ENCODE measurements at regions not wholly inside any gene's neighbourhood (a gene's known extent, or its start where the extent isn't known, plus 50 kb on each side); places are given as distances from the start of the nearest gene placed in this dataset.

DNA sequence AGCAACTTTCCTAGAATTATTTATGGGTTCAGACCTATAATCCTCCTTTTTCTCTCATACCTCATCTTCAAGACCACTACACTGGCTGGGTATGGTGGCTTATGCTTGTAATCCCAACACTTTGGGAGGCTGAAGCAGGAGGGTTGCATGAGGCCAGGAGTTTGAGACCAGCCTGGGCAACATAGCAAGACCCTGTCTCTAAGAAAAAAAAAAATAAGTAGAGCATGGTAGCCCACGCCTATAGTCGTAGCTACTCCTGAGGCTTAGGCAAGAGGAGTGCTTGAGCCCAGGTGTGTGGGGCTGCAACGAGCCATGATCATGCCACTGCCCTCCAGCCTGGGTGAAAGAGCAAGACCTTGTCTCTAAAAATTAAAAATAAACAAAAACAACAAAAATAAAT lies 832.4 kb downstream of the PCDH18 start:
- ATAC-seq, result no peak
- no peak overlapping the region for H3K4me3 Mint-ChIP-seq

DNA sequence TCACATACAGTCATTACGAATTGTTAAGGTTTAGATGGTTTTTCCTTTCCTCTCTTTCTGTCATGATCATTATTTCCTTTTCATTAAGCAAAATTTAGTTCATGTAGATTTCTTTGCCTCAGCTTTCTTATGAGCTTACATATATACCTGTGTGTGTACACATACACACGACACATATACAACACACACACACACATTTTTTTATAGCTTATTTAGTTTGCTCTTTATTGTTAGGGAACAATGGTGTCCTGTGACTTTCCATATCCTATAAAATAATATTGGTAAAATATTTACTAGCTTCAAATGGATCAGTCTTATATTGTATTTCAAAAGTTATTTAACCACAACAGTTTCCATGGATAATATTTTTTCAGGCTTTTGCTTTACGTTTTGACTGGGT lies 840.7 kb downstream of the PCDH18 start:
- Mint-ChIP-seq H3K27ac (no peak overlapping the region), H3K4me1 (no peaks in the 10 kb centered on the region), H3K36me3 (no peaks in the 10 kb centered on the region), H3K4me3 (no peak overlapping the region), H3K9me3 (peaks cover 10% of the 10 kb centered on the region)
- no peak for DNase-seq (ENCODE audit: low spot score in 2 of 2)
- no peak for ATAC-seq

More for the DNA sequence above, 832.4 kb downstream of the PCDH18 start:
- no peak for DNase-seq (ENCODE audit: low spot score in 2 of 2)
- Mint-ChIP-seq H3K4me1 (no peaks in the 10 kb centered on the region), H3K27ac (no peak overlapping the region), H3K36me3 (no peaks in the 10 kb centered on the region), H3K9me3 (peaks cover 11% of the 10 kb centered on the region)

DNA sequence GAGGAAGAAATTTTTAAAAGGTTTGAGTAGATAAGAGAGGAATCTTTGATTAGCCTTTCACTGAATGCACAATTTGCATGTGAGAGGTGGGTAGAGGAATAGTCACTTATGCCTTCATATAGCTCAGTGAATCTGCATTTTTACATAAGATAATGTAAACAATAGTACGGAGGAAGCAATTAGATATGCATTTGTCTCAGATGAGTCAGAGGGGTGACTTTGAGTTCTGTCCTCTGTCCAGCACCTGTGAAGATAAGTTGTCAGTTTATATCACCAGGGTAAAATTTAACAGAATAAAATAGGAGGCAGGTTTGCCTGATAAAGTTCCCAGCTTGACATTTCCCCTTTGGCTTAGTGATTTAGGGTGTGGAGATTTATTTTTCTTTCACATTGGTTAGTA lies 841.9 kb downstream of the PCDH18 start:
- H3K9me3 Mint-ChIP-seq, result peaks cover 4% of the 10 kb centered on the region
- no peaks in the 10 kb centered on the region for H3K4me1 Mint-ChIP-seq
- DNase-seq (ENCODE audit: low spot score in 2 of 2), result no peak
- ATAC-seq, result no peak
- H3K27ac Mint-ChIP-seq, result no peak overlapping the region
- H3K4me3 Mint-ChIP-seq, result no peak overlapping the region
- no peaks in the 10 kb centered on the region for H3K36me3 Mint-ChIP-seq

DNA sequence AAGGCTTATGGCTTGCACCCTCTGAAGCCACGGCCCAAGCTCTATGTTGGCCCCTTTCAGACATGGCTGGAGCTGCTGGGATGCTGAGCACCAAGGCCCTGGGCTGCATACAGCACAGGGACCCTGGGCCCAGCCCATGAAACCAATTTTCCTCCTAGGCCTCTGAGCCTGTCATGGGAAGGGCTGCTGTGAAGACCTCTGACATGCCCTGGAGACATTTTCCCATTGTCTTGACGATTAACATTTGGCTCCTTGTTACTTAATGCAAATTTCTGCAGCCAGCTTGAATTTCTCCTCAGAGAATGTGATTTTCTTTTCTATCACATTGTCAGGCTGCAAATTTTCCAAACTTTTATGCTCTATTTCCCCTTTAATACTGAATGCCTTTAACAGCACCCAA lies 844.7 kb downstream of the PCDH18 start:
- no peak overlapping the region for H3K27ac Mint-ChIP-seq
- no peak overlapping the region for H3K4me3 Mint-ChIP-seq
- ATAC-seq, result no peak
- no peaks in the 10 kb centered on the region for H3K36me3 Mint-ChIP-seq
- no peak for DNase-seq (ENCODE audit: low spot score in 2 of 2)
- H3K4me1 Mint-ChIP-seq, result no peaks in the 10 kb centered on the region
- H3K9me3 Mint-ChIP-seq, result peaks cover 14% of the 10 kb centered on the region

DNA sequence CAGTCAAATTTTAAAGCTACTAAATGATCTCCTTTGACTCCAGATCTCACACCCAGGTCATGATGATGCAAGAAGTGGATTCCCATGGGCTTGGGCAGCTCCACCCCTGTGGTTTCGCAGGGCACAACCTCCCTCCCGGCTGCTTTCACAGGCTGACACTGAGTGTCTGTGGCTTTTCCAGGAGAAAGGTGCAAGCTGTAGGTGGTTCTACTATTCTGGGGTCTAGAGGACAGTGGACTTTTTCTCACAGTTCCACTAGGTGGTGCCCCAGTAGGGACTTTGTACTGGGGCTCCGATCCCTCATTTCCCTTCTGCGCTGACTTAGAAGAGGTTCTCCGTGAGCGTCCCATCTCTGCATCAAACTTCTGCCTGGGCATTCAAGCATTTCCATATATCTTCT lies 845.2 kb downstream of the PCDH18 start:
- Mint-ChIP-seq H3K36me3 (no peaks in the 10 kb centered on the region), H3K4me1 (no peaks in the 10 kb centered on the region), H3K9me3 (peaks cover 14% of the 10 kb centered on the region), H3K27ac (no peak overlapping the region), H3K4me3 (no peak overlapping the region)
- ATAC-seq (no peak), DNase-seq (ENCODE audit: low spot score in 2 of 2) (no peak)

DNA sequence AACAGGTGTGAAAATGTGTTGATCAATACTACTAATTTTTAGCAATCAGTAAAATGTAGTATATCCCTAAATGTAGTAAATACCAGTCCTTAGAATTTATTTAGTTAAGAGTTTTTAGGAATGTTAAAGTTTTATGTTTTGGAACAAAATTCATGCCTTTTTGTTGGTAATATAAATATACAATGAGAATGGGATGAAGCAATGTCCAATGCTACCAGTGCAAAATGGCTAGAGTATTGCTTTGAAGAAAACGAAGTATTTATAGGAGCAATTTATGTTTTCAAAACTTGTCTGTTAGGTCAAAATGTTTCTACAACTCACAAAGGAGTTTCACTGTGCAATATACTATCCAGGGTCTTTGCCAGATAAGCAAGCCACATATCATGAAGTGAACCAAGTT lies 851.5 kb downstream of the PCDH18 start:
- Mint-ChIP-seq H3K36me3 (no peaks in the 10 kb centered on the region), H3K9me3 (peaks cover 12% of the 10 kb centered on the region), H3K27ac (no peak overlapping the region), H3K4me3 (no peak overlapping the region), H3K4me1 (no peaks in the 10 kb centered on the region)
- no peak for ATAC-seq
- DNase-seq (ENCODE audit: low spot score in 2 of 2), result no peak

DNA sequence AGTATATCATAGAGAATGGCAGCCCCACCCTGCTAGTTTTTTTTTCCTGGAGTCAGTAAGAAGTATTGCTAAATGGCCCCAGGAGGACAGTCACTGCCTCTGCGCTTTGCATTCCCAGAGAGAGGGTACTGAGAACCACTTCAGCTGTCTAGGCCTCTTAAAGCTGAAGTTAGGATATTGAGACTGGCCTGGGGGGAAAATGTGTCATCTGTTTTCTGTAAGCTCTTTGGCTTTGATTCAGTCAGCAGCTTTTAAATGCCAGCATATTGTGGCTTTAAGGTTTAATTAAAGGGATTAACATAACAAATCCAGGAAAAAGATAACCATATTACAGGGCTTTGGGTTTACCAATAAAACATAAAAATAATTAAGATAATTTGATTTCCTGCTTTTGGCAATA lies 852.0 kb downstream of the PCDH18 start:
- no peak overlapping the region for H3K4me3 Mint-ChIP-seq
- ATAC-seq (no peak), DNase-seq (ENCODE audit: low spot score in 2 of 2) (no peak)
- no peaks in the 10 kb centered on the region for H3K36me3 Mint-ChIP-seq
- peaks cover 12% of the 10 kb centered on the region for H3K9me3 Mint-ChIP-seq
- no peak overlapping the region for H3K27ac Mint-ChIP-seq
- H3K4me1 Mint-ChIP-seq, result no peaks in the 10 kb centered on the region

DNA sequence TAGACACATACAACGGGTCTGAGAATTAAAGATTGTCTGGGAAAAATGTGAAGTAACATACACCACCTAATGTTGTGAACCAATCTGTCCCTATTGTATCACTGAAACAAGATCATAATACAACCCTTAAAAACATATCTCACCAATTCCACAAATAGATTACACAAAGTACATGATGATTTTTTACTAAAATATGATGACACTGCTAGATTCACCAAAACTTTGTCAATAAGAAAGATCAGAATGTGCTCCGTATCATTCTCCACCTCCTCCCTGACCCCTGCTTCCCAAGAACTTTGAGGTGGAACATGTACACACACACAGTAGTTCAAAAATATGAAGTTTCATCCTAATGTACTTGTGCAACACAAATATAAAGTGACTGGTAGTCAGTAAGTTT lies 862.0 kb downstream of the PCDH18 start:
- Mint-ChIP-seq H3K27ac (no peak overlapping the region), H3K9me3 (peaks cover 7% of the 10 kb centered on the region), H3K36me3 (no peaks in the 10 kb centered on the region), H3K4me3 (no peak overlapping the region), H3K4me1 (no peaks in the 10 kb centered on the region)
- DNase-seq (ENCODE audit: low spot score in 2 of 2), result no peak
- ATAC-seq, result no peak

DNA sequence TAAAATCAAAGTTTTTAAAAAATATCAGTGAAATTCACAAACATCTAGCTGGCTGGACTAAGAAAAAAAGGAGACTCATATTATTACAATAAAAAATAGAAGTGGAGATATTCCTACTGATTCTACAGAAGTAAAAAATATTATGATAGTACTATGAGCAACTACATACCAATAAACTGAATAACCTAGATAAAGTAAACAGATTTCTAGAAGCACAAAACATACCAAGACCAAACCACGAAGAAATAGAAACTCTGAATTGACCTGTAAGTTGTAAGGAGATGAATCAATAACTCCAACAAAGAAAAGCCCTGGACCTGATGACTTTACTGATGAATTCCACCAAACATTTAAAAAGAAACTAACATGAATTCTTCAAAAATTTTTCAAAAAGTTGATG lies 867.3 kb downstream of the PCDH18 start:
- DNase-seq (ENCODE audit: low spot score in 2 of 2), result no peak

DNA sequence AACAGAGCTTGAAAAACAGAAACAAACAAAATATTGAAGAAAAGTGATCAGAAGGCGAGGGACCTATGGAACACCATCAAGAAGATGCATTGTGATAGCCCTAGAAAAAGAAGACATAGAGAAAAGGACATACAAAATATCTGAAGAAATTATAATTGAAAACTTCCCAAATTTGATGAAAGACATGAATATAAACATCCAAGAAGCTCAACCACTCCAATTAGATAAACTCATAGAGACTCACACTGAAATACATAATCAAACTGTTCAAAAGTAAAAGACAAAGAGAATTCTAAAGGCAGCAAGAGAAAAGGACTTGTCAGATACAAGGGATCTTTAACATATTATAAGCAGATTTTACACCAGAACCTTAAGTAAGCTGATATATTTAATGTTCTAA lies 869.8 kb downstream of the PCDH18 start:
- Mint-ChIP-seq H3K4me3 (no peak overlapping the region), H3K9me3 (peaks cover 12% of the 10 kb centered on the region), H3K36me3 (no peaks in the 10 kb centered on the region), H3K4me1 (no peaks in the 10 kb centered on the region), H3K27ac (no peak overlapping the region)
- no peak for DNase-seq (ENCODE audit: low spot score in 2 of 2)
- ATAC-seq, result no peak

More for the DNA sequence above, 867.3 kb downstream of the PCDH18 start:
- Mint-ChIP-seq H3K4me3 (no peak overlapping the region), H3K9me3 (peaks cover 9% of the 10 kb centered on the region), H3K36me3 (no peaks in the 10 kb centered on the region), H3K27ac (no peak overlapping the region), H3K4me1 (no peaks in the 10 kb centered on the region)
- ATAC-seq, result no peak

DNA sequence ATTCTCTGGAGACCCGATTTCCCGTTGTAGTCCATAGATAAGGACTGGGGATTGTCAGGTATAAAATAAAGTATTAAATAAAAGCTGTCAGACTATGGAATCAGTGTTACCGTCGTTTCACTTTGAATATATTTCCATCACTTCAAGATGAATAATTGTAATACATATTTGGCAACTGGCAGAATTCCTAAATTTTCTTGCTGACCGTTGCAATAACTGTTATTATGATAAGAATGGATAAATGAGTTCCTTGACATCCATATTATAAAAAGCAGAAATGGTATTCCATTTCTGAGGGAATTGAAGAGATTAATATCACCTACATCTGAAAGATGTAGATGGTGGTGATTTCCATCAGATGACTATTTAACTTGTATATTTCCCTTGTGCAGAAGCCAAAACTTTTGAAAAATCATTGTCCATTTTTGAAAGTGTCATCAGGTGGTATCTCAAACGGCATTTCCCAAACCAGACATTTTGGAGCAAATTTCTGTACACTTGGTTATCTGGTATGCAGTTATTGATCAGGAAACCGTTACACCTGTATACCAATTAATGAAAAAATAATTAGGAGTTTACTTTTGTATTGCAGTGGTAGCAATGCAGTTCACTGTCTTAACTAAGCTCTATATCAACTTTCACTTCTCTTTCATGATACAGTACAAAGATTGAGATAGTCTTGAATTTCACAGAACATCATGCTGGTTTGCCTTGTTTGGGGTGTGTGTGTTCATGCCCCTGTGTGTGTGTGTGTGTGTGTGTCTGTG lies 878.5 kb downstream of the PCDH18 start:
- Mint-ChIP-seq H3K4me3 (no peak overlapping the region), H3K27ac (no peak overlapping the region), H3K9me3 (peaks cover 3% of the 10 kb centered on the region), H3K36me3 (no peaks in the 10 kb centered on the region), H3K4me1 (peaks cover 4% of the 10 kb centered on the region)
- DNase-seq (ENCODE audit: low spot score in 2 of 2) (no peak), ATAC-seq (no peak)

DNA sequence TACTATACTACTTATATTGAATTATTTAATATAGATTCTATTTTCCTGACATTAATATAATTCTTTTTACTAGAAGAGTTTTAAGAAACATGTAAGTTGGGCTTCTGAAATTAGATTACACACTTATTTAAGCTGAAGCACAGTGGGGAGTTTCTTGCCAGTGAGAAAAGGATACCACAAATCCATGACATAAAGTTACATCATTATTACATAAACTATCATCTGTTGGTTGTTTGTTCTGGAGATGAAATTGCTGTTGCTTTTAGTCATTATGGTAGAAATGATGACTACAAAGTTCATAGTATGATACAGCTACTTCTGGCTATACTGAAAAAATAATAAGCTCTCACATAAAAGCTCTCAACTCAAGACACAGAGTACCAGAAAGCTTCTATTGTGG lies 880.4 kb downstream of the PCDH18 start:
- Mint-ChIP-seq H3K4me1 (peaks cover 4% of the 10 kb centered on the region), H3K36me3 (no peaks in the 10 kb centered on the region), H3K9me3 (peaks cover 5% of the 10 kb centered on the region), H3K27ac (no peak overlapping the region), H3K4me3 (no peak overlapping the region)
- ATAC-seq, result no peak
- no peak for DNase-seq (ENCODE audit: low spot score in 2 of 2)

DNA sequence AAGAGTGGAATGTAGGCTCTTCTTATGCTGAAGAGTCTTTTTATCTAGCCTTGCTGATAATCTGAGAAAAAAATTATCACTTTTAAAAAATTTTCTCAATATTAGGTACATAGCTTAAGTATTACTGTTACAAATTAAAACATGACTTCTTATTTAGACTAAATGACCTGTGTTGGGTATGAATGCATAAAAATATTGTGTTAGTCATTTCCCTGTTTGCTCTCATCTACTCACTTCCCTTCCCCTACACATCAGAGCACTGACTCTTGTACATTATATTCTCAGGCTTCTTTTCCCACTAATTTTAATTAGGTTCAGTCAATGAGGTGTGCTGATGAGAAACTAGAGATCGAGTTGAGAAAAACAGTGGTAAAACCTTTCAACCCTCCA lies 881.0 kb downstream of the PCDH18 start:
- H3K27ac Mint-ChIP-seq, result no peak overlapping the region
- H3K4me3 Mint-ChIP-seq, result no peak overlapping the region
- peaks cover 4% of the 10 kb centered on the region for H3K4me1 Mint-ChIP-seq
- no peaks in the 10 kb centered on the region for H3K36me3 Mint-ChIP-seq
- DNase-seq (ENCODE audit: low spot score in 2 of 2) (no peak), ATAC-seq (peak; percentile 34)
- peaks cover 5% of the 10 kb centered on the region for H3K9me3 Mint-ChIP-seq

DNA sequence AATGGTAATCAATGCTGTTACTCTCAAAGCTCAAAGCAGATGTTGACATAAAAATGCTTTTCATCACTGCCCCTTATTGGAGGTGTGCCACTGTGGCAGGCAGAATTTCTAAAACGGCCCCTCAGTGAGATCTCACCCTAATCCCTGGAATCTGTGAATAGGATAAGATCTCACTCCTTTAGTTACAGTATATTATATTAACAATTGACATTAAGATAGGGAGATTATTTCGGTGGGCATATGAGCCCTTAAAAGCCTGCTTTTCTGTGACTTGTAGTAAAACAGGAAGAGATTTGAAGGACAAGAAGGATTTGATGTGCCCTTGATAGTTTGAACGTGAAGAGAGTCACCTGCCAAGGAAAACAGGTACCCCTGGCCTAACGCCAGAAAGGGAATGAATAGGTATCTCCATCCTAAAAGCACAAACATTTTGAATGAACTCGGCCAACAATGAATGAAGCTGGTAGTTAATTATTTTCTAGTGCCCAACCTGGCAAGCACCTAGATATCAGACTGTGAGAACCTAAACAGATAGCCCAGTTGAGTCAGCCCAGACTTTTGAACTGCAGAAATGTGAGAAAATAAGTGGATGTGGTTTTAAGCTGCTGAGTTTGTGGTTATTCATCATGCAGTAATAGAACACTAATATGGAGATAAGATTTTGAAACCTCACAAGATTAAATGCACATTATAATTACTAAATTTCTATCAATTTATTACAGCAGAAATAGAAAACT lies 881.6 kb downstream of the PCDH18 start:
- Mint-ChIP-seq H3K4me1 (peaks cover 4% of the 10 kb centered on the region), H3K27ac (no peak overlapping the region), H3K9me3 (peaks cover 5% of the 10 kb centered on the region), H3K36me3 (no peaks in the 10 kb centered on the region), H3K4me3 (no peak overlapping the region)
- ATAC-seq (peak; percentile 66), DNase-seq (ENCODE audit: low spot score in 2 of 2) (no peak)

DNA sequence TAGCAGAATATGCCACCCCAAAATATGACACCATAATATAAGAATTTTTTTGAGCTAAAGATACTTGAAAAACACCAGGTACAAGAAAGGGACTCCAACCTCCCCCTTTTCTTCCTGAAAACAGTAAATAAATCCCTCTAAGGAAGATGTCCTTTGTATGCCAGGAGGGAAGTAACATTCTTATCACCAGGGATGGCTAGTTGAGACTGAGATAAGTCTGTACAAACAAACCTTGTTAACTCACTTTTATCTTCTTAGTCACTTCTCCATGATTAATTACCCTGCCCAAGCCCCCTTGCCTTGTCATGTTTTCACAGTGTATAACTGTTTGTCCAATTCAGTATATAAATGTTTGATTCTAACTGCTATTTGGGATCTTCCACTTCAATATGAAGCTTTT lies 888.0 kb downstream of the PCDH18 start:
- ATAC-seq, result no peak
- H3K4me1 Mint-ChIP-seq, result no peaks in the 10 kb centered on the region
- H3K36me3 Mint-ChIP-seq, result no peaks in the 10 kb centered on the region
- no peak for DNase-seq (ENCODE audit: low spot score in 2 of 2)
- peaks cover 7% of the 10 kb centered on the region for H3K9me3 Mint-ChIP-seq
- H3K27ac Mint-ChIP-seq, result no peak overlapping the region
- no peak overlapping the region for H3K4me3 Mint-ChIP-seq

DNA sequence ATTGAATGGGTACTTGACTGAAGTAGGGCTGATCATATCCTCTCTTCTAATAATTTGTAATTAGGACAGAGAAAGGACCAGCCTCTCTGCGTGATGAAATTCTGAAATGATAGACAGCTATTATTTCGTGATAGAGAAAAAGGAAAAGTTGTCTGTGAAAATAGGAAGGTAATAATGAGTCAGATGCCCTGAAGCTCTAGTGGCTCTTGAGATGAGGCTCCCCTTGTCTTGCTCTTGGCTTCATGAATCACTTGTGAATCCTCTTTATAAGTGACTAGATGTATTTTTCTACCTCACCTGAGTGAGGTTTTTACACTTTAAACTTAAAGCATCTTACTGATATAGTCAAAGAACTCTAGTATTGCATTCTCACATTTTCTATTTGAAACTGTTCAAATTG lies 888.9 kb downstream of the PCDH18 start:
- Mint-ChIP-seq H3K4me3 (no peak overlapping the region), H3K4me1 (no peaks in the 10 kb centered on the region), H3K27ac (no peak overlapping the region), H3K9me3 (peaks cover 11% of the 10 kb centered on the region), H3K36me3 (no peaks in the 10 kb centered on the region)
- ATAC-seq (no peak), DNase-seq (ENCODE audit: low spot score in 2 of 2) (no peak)

Data from stimulated activated effector memory CD8-positive, alpha-beta T cell treated with anti-CD3 and anti-CD28 coated beads, Interleukin-12 subunit alpha, Interleukin-12 subunit beta, amount 100 ng/mL, for 72 hours (primary cell).